DMS153 treated with DMSO at 0.1 percent for 48 hours (cell line): ENCODE measurements at regions not wholly inside any gene's neighbourhood (a gene's known extent, or its start where the extent isn't known, plus 50 kb on each side); places are given as distances from the start of the nearest gene placed in this dataset.
"Not testable (repeated sequence)": the region's sequence is repeated elsewhere in the genome, so short reads cannot be mapped to it uniquely, and the experiment has no call there.

Experiments
- DNase-seq: peaks from one replicate; lab custom pipeline; 2025; ENCODE audit not compliant: unreplicated experiment; lab: John Stamatoyannopoulos, UW

DNA sequence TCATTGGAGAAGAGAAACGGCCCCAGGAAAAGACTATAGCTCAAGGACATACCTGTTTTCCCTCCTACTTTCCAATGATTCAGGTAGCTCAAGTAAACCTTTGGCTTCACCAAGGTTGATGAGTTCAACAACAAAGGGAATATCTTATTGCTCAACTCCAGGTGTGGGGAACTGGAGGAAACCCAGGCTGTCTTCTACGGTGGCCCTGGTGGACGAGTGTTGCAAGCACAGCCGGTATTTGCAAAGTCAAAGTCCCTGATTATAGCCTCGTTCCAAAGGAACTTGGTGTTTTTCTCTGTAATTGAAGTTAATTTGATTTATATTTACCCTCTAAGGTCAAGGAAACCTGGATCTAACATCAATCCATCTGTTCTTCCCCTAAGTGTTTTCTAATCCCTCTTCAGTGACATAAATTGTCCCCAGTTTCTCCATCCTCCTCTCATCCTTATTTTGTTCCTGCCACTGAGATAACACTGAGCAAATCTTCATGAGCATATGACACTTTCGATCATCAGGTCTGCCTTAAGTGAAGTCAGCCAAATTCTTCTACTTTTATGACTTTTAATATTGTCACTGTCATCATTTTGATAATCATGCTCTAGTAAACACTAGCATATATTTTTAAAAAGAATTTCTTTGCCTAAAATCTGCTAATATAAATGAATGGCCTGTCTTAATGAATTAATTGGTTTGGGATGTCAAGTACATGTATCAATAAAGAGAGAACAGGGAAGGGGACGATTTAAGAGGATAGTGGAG is 174.6 kb upstream of the TBX3 start:
- no peak for DNase-seq

DNA sequence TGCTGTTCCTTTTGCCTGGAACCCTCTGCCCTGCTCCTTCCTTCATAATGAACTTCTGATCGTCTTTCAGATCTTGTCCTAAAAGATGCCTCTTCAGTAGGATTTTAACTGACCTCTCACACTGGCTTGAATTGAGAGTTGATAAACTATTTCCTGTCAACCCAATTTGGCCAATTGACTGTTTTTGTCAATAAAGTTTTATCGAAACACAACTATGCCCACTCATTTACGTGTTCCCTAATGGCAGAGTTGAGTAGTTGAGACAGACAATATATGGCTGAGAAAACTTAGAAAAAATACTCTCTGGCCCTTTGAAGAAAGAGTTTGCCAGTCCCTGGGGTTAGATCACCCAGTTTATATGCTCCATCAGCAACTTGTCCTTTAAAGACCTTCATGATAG is 171.7 kb upstream of the TBX3 start:
- DNase-seq = no peak

DNA sequence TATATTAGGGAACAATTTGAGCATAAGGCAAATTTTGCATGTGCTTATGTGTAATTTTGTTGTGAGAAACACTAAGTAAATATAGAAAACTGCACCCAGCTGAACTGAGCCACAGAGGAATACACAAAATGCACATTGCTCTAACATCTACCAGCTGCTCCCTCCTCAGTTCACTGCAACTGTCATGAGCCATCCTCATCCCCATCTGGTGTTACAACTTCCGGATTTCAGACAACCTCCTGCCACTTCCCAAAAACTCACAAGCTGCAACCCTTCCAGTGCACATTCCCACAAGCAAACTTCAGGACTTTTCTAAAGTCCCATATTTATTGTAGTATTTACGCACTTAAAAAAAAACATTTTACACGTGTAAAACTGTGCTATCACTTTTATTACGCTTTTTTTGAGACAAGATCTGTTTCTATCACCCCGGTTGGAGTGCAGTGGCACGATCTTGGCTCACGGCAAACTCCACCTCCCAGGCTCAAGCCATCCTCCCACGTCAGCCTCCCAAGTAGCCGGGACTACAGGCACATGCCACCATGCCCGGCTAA is 169.1 kb upstream of the TBX3 start:
- DNase-seq = no peak

DNA sequence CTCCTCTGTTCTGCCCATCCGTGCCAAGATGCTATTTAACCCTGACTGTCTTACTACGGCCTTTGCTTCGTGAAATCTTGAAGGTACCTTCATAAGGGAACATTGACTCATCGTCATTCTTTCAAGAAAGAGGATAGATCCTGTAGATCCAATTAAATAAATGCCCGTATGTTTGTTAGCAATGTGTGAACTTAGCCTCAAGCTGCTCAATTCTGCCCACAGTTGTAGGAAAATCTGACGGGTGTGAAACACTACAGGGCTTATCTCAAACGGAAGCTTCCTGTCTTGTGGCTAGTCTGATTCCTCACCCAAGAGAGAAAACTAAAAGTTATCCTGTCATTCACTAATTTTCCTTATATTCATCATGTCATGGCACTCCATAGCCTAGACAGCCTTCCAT is 168.0 kb upstream of the TBX3 start:
- no peak for DNase-seq

DNA sequence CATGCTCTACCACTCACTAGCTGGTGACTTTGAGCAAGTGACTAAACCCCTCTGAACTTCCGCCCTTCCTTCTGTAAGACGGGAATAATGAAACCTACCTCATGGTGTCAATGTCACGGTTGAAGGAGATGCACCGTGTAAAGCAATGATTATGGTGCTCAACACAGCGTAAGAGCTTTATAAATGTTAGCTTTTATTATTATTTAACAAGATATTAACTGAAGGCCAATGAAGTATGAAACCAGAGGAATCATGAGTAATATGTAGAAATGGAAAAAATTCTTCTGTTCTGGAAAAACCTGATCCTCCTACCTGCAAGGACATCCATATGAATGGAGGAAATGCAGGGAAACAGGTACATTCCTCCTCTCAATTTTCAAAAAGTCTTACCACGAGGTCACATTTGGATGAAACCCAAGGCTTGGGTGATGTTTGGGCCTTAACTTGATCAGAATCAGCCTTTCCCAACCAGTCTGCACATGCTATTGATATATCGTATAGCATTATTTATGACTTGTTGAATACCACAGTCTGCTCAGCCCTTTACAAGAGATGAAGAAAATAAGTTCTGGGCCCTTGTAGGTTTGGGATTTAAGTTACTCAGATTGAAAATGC is 166.8 kb upstream of the TBX3 start:
- DNase-seq = no peak

DNA sequence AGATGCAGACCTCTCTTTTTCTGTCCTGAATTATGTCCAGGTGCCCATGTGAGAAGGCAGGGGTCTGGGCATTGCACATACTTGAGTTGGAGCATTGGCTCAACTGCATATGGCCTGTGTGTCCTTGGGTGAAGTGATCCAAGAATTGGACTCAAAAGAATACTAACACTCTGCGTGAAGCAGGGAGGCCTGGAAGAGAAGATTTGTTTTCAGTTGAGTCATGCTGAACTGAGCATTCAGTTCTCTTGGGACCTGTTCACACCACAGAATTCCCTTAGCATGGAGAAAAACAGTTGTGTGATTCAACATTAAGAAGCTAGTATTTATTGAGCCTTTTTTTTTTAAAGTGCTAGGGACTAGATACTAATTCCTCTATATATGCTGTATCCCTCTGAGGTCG is 164.7 kb upstream of the TBX3 start:
- DNase-seq = no peak

DNA sequence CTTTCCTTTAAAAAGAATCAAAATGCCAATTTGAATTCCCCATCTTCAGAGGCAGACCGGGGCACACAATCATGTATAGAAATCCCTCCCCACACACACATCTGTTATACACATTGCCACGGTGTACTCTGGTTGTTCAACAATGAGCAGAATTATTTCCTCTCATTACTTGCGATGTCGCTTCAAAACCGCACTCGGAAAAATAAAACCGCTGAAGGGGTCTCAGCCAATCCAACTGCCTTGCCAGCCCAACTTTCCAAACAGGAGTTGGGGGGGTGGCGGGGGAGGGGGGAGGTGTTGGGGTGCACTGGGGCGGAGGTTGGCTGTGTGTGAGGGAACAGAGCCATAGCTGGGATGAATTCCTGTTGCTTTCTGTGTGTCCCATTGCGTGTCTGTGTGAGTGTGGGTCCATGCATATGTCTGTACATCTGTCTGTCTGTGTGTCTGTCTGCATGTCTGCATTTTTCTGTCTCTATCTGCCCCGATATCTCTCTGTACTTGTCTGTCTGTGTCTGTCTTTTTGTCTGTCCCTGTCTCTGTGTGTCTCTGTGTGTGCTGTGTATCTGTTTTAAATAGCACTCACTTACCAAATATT is 163.6 kb upstream of the TBX3 start:
- no peak for DNase-seq

DNA sequence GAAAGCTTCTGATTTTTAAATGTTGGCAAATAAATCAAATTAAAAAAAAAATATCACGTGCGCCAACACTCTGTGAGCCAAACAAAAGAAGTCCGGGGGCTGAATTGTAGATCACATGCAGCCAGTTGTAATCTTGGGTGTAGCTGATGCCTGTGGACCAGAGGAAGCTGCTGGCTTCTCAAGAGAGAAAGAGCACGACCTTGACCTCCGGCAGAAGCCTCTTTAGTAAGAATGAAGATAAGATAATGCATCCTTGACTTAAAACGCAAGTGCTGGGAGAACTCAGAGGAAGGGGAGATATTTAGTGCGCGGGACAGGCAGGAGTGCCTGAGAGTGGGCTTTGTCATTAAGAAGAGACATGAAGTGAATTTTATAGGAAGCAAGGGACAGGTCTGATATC is 162.8 kb upstream of the TBX3 start:
- no peak for DNase-seq

DNA sequence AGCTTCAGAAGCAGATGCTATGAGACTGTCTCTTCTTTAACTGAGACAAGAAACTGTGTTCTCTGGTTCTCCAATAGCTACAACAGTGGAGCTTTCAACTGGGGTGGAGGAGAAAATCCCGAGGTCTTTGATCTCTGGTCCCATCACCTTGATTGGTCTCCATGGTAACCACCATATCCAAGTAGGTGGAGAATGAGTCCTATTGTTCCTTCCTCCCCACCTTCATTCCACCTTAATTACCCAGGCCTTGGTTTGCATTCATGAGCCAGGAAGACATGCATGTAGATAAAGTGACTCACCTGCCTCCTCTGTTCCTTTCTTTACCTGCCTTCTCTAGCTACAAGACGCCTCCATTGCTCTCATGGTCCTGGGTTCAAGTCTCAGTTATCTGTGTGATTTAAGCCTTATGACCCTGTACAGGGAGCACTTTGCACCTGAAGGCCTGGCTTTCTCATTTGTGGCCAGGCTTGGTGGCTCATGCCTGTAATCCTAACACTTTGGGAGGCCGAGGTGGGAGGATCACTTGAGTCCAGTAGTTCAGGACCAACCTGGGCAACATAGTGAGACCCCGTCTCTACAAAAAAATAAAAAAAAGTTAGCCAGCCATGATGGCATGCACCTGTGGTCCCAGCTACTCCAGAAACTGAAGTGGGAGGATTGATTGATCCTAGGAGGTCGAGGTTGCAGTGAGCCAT is 157.7 kb upstream of the TBX3 start:
- no peak for DNase-seq

DNA sequence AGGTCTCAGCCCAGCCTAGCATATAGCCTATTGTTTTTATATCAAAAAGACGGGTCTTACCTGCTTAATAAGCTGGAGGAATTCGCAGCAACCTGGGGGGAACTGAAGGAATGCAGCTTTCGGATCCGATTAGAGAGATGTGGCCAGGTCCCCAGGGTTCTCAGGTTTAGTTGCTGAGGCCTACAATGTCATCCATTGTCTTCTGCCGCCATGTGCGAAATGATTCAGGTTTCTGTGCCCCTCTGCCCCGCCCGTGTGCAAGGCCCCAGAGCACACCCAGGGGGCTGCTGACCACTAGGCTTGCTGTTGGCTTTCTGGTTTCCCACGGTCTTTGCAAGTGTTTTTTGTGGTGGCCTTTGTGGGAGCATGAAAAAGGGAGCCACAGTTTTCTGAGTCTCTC is 154.5 kb upstream of the TBX3 start:
- no peak for DNase-seq

DNA sequence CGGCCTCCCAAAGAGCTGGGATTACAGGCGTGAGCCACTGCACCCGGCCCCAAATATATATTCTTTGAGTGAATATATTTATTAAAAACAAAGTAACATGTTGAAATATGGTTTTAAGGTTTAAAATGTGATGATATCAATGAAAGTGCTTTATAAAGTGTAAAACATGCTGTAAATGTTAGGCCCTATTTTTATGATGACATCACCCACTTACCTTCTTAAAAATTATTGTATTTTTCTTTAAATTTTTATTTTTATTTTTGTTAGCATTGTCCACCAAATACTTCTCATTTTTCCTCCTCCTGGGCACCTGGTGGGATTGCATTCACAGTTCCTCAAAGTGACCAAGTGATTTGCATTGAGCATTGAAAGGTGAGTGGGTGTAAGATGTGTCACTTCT is 152.6 kb upstream of the TBX3 start:
- DNase-seq = no peak

DNA sequence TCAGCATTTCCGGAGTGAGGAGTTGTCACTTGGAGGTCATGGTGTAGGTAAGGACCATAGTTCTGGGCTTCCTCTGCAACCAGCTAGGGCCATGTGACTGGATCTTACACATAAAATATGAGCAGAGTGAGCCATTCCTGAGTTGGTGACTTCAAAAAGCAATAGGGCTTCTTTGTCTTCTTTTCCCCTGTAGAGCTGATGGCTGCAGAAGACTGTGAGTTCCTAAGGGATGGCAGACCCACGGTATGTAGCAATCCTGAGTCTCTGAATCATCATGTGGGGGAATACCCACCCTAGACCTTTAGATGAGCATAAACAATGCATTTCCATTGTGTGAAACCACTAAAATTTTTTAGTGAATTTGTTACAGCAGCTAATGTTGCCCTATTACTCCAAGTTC is 151.1 kb upstream of the TBX3 start:
- no peak for DNase-seq

DNA sequence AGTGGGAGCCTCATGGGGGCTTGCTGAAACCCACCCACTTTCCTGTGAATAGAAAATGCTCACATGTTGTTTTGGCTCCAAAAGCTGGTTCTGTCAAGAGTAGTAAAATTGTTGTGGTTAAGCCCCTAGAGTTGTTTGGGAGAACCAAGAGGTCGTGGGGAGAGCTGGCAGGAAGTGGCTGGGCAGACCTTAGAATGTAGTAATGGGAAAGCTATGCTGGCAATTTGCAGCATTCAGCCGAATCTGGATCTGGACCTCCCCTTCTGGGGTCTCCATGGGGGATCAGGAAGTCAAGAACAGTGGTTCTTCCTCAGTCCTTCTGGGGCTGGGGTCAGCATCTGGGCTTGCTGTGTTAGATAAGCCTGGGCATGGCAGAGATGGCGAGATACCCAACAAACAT is 150.6 kb upstream of the TBX3 start:
- no peak for DNase-seq

DNA sequence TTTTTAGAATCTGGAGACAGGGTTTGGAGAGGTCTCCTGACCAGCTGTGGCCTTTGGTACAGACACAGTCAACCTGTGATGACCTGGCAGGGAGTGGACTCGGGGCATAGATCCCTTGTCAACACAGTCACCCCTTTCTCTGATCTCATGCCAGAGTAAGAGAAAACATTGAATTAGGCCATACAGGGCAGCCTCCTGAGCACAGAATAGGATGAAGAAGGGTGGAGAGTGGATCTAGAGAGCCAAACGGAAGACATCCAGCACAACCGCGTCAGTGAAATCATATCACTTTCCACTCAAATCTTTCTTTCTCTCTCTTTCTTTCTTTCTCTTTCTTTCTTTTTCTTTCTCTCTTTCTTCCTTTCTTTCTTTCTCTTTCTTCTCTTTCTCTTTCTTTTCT is 145.9 kb upstream of the TBX3 start:
- no peak for DNase-seq

DNA sequence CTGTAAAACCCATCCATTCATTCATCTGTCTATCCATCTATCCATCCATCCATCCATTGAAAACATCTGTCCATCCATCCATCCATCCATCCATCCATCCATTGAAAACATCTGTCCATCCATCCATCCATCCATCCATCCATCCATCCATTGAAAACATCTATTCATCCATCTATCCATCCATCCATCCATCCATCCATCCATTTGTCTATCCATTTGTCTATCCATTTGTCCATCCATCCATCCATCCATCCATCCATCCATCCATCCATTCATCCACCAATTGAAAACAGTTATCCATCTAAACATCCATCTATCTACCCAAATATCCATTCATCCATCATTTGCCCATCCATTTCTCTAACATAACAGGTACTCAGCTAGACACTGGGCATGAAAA is 145.3 kb upstream of the TBX3 start:
- not testable (repeated sequence) for DNase-seq

DNA sequence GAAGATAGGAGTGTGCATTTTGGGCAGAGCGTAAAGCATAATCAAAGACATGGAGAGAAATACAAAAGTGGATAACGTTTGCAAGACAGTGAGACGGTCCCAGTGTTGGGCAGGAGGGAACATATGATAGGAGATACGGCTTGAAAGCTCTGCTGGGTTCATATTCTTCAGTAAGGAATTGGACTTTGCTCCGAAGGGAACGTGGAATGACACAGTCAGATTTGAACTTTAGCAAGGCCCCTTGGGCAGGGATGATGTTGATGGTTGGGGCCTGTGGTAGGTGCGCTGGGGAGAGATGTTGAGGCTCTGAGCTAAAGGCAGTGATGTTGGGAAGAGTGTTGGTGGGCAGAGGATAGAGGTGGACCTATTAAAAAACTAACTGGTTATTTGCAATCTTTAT is 143.5 kb upstream of the TBX3 start:
- DNase-seq = no peak

DNA sequence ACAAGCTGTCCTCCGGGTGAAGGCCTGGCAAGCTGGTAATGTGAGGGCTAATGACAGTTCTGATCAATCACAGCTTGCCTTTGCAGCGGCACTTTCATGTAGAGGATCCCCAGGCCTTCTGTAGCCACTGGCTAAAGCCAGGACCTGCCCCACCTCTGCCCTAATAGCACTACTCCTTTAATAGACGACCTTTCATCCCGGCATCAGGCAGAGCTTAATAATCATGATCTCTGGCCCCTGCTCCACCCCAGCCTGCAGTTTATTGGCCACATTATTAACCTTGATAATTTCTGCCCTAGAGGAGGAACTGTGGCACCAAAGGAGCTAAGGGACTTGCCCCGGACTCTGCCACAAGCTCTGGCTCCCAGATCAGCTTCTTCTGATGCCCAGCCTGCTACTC is 142.3 kb upstream of the TBX3 start:
- DNase-seq = no peak

DNA sequence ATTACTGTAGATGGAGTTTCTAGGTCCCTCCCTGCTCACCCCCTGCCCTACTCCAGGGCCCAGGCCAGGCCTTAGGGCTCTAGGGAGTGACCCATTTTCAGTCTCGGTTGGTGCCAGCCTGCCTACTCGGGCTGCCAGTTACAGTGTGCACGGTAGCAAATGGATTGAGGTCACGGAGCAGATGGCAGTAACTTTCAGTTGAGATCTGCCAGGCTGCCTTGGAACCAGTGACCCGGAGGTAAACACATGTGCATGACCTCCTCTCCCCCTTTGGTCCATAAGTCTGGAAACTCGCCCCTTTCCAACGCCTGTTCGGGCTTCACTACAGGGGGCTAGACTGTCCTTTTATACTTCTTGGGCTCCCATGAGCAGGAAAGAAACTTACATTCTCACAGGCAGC is 139.7 kb upstream of the TBX3 start:
- no peak for DNase-seq

DNA sequence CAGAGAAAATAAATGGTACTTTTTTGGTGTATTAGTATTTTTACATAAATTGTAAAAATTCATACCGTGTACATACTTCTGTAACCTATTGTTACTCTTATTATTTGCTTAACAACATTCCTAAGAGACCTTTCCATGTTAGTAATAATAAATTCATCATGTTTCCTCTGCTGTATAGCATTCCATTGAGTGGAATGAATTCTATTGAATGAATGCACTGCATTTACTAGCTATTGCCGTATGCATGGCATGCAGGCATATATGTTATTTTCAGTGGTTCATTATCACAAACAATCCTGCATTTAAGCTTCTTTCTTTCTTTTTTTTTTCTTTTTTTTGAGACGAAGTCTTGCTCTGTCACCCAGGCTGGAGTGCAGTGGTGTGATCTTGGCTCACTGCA is 137.6 kb upstream of the TBX3 start:
- DNase-seq = no peak

DNA sequence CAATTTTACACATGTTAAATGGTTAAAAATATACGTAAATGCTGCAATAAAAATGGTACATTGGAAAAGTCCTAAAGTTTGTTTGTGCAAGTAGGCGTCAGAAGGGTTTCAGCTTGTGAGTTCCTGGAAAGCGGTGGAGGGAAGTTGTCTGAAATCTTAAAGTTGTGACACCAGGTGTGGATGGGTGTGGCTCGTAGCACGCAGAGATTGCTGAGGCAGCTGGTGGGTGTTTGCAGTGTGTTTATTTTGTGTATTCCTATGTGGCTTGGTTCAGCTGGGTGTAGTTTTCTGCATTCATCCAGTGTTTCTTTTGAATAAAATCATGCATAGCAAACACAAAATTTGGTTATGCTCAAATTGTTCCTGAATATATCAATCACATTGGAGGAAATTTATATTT is 136.8 kb upstream of the TBX3 start:
- peak; percentile 22 for DNase-seq

DNA sequence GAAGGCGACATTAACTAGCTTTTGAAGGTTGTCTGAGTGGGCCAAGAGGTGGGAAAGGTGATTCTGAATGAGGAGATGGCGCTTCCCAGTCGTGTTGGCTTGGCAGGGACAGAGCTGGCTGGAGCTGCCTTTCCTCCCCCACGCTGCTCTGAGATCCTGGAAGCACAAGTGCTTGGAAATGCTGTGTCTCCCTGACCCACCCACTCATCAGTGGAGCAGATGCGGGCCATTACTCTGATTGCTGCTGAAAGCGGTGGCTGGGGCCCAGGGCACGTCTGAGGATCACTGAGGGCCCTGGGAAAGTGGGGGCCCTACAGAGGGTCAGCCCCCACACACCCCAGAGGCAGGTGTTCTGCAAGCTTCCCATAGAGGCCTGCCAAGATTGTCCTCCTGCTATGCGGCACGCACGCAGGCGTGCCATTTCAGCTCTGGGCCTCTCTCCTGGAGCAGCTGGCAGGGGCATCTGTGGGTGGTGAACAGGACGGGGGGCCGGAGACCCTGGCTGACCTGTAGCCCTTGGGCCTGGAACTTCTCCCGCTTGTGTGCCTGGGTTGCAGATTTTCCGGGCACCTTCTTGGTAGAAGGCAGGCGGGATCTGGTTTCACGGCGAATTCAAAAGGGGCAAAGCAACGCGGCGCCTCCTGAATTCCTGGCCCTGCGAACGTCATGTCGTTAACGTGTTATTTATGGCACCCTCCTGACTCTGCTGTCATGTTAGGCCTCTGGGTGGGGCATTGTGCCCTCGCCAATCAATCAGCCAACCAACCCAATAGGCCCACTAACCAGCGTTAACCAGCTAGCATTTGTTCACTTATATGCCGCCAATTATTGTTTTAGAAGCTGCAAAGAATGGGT is 133.8 kb upstream of the TBX3 start:
- DNase-seq = peak; percentile 48
